ENCODE measurements at regions not wholly inside any gene's neighbourhood (a gene's known extent, or its start where the extent isn't known, plus 50 kb on each side); places are given as distances from the start of the nearest gene placed in this dataset.

DNA sequence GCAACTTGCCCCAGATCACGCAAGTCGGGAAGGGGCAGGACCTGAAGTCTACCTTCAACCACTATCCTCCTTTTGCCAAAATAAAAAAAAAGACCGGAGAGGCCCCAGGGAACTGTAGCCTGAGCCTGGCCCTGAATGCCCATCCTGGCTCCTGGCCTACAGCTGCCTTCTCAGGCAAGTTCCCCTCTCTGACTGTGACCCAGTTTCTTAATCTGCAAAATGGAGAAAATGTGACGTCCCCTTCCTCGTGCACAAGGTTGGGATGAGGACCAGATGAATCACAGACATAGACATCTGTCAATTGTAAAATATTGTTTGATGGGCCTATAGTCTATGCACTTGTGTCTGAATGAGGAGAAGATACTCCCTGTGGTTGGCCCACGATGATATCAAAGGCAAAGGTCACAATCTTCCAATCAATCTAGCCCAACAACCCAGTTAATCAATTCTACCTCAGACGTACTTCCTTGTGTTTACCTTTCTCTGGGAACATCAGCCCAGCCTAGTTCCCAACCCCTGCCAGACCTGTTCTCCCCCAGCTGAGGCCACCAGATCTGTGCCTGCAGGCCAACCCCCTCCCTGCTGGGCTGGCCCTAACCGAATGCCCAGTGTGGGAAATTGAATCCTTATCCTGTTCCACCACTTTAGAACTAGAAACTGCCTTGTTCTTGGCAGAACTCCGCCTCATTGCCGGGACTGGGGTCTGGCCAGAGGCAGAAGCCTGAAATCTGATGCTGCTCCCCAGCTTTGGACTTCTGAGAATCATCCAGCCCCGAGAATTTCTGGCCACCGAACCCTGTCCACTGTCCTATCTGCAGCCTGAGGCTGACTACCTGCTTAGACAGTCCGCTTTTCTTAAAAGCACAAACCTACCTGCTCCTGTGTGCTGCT lies 101.8 kb upstream of the LIPC start:
- peak; percentile 77 to 79 for DNase-seq

DNA sequence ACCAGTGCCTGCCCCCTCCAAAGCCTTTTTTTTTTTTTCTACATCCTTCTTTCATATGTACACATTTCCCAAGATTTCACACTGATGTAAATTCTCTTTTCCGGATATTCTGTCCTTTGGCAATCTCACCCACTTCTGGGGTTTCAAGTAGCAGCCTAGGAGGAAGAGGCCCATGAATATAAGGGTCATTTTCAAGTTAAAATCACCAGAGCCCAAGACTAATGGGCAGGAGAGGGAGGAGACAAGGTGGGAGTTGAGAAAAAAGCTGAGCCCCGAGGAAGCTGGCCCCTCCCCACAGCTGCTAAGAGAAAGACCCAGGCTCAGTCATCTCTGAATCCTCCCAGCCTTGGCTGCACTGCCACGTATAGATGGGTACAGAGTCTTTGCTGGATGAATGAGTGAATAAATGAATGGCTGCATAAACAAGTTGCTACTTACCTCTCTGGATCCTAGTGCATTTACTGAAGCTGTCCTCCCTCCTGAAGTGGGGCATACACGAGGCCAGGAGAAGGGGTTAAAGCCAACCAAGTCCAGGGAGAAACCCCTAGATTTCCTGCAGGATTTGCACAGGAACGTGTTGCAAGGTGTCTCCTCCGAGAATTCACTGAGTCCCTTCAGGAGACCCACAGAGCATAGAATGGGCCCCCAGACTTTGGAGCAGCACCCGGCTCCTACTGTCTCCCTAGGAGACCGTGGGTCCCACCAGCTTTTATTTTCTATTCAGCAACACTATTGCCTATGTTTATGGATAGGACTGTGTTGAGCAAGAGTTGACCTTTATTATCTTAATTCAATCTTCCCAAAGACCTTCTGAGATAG lies 100.8 kb upstream of the LIPC start:
- DNase-seq = peak; percentile 85 to 92

DNA sequence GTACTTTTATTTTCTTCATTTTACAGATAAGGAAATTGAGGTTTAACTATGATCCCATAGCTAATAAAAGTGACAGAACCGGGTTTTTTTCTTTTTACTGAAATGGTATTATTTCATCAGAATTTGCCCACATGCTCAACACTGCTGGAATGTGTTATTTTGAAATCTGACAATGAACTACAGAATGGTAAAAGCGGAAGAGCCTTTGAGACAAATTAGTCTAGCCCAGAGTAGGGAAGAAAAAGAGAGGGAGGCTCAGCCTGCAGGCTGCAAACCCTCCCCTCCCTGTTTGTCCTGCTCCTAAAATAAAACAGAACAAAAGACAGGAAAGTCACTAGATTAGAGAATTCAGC lies 100.3 kb upstream of the LIPC start:
- peak; percentile 81 to 94 for DNase-seq

GRCh38 chr15:58331913-58332675 lies 99.7 kb upstream of the LIPC start:
- DNase-seq = peak; percentile 98 to 99

DNA sequence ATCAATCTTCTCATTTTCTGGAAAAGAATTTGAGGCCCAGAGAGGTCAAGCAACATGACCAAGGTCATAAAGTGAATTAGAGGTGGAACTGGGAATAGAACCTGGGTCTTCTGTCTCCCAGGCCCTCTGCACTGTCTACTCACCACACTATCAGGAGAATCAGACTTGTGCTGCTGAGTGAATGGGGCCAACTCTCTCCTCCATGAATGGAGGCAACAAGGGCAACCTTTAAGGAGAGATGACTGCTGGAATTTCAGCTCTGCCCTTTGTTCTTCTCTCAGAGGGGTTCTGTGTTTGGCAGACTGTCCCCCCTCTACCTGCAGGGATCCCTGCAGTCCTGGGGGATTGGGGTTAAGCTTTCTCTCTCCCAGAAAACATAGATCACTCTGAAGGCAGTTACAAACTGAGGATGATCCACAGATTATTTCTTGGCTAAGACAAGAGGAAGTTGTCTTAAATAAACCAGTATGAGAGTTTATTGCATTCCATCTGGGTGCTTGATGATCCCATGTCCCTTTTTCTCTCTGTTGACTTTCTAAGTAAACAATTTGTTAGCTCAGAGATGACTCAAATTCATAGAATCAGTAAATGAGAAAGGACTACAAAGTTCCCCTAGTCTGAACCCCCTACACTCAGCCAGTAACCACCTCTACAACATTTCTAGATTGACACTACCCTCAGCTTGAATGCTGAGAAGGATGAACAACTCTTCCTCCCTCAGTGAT lies 99.0 kb upstream of the LIPC start:
- peak; percentile 62 to 77 for DNase-seq

DNA sequence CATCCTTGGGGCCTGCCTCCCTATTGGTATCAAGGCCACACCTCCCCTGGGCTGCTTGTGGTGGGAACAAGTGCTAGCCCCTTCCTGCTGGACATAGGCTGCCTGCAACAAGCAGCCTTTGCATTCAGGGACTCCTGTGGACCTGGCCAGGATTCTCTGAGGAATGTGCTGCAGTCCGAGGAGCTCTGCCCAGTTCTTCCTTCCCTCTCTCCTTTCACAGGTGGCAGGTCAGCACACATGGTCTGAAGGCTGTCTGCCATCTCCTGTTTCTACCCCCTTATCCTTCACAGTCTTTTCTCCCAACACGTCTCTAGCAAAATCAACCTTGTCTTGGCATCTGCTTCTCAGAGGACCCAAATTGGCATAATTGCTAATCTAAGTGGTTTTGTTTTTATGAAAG lies 97.0 kb upstream of the LIPC start:
- no peak for DNase-seq

DNA sequence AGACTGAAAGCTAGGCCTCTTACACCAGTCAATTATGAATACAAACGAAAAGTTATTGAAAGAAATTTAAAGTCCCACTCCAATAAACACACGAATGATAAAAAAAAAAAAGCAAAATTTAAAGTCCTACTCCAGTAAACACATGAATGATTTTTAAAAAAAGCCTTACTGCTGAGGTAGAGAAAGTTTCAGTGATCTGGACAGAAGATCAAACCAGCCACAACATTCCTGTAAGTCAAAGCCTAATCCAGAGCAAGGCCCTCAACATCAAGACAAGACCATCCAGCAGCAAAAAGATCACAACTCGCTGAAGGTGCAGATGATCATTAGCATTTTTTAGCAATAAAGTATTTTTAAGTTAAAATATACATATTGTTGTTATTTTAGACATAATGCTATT lies 95.6 kb upstream of the LIPC start:
- DNase-seq = no peak

DNA sequence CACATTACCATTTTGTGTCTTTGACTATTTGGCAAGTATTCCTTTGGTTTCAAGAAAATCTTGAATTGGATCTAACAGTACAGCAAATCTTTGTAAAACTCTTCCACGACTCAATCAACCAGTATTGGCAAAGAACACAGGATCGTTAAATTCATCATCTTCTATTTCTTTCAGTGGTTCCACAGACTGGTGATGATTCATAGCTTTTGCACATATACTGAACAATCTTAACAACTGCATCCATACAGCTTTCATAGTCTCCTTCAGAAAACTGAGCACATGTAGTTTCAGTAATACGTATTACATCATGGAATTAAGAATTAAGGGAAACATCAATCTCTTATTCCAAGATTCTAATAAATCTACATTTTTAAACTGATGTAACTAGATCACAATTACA lies 91.6 kb upstream of the LIPC start:
- no peak for DNase-seq

- DNase-seq = no peak
Observed at GRCh38 chr15:58342508-58342907, 89.3 kb upstream of the LIPC start.

DNA sequence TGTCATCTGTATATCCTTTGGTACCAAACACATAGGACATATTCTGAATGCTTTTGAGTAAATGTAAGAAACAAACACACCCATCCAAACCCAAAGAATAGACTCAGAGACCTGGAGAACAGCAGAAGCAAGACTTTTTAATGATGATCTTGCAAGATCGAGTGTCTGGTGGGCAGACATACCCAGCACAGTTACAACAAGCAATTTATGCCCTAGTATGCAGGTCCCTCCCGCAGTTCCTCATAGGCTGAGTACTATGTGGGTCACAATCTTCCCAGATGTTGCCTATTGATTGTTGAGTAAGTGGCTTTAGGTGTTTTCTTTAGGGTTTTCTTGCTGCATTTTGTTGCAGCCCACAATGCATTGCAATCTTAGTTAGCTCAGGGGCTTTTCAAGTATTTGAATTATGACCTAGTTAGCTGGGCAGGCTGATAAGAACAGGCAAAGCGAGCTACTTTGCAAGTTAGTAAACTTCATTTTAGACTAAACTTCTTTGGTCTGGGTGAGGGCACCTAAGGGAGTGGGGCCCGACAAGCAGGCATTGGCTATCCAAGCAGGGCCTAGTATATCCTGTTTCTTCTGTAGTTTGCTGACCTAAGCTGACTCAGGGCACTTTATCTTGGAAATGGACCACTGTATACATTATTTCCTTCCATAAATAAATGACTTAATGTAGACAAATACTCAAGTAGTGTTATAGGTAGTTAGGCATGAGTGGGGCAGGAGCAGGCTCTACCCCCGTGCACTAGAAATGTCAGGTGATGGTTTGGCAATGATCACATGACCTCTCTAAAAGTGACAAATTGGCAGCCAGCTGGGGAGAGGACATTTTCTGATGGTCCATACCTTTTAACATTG lies 87.3 kb upstream of the LIPC start:
- DNase-seq = no peak

- DNase-seq = no peak
Observed at GRCh38 chr15:58346361-58346760, 85.4 kb upstream of the LIPC start.

GRCh38 chr15:58348095-58348812 lies 83.5 kb upstream of the LIPC start:
- DNase-seq = no peak

GRCh38 chr15:58352026-58352929 lies 79.5 kb upstream of the LIPC start:
- DNase-seq = no peak

- DNase-seq = no peak
Observed at GRCh38 chr15:58355382-58355971, 76.3 kb upstream of the LIPC start.

GRCh38 chr15:58355973-58356372 lies 75.8 kb upstream of the LIPC start:
- no peak for DNase-seq

DNA sequence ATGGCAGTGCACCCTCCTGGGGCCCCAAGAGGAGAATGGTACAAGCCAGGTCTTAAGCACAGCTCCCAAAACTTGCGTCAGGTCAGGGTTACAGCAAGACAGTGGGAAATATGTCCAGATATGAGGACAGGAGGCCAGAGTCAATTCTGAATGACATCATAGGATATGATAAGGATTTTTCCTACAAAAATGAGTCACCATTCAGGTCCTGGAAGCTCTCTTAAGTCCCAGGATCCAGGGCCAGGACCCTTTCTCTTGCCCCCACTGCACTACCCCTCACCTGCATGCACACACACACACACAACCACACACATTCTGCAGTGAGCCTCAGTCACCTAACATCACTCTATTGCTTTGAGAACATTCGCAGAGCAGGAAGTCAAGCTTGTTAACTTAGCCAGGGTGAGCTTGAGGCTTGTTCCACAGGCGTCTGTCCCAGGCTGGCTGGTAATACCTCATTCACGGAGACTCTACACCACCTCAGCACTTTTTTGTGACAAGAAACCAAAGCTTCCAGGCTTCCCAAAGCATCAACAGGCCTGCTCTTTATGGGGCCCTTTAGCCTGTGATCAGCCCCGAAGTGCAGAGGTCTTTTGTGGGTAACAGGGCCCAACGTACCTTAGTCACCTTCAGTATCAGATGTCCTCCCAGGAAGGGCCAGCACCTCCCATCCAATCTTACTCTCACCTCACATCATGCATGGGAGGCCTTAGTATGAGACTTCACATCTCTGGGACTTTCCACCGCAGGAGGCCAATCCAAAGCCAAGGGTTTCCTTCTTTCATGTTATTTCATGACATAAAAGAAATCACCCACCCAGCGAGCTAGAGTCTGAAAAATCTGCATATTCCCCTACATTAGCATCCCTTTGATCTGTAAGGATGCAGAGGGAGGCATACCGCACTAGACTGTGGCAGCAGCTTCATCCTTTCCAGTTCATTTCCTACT lies 74.0 kb upstream of the LIPC start:
- no peak for DNase-seq

GRCh38 chr15:58360421-58361090 lies 71.2 kb upstream of the LIPC start:
- no peak for DNase-seq
